Skeletal muscle cell (primary cell): ENCODE measurements at regions not wholly inside any gene's neighbourhood (a gene's known extent, or its start where the extent isn't known, plus 50 kb on each side); places are given as distances from the start of the nearest gene placed in this dataset.

Source experiments
- DNase-seq: peaks from one replicate; pipeline ENCODE4 v3.0.0-alpha.2; 2010; ENCODE audit warnings: low read depth
- H3K4me3 ChIP-seq: 2 replicates; pipeline ENCODE4 v1.5.1; 2011; ENCODE audit warnings: low read depth, mild to moderate bottlenecking, control low read depth, low read length, moderate library complexity

- H3K4me3 ChIP-seq, result no peak overlapping the region
- no peak for DNase-seq
Observed at GRCh38 chr13:40328091-40328490, 338.4 kb downstream of the FOXO1 start.

DNA sequence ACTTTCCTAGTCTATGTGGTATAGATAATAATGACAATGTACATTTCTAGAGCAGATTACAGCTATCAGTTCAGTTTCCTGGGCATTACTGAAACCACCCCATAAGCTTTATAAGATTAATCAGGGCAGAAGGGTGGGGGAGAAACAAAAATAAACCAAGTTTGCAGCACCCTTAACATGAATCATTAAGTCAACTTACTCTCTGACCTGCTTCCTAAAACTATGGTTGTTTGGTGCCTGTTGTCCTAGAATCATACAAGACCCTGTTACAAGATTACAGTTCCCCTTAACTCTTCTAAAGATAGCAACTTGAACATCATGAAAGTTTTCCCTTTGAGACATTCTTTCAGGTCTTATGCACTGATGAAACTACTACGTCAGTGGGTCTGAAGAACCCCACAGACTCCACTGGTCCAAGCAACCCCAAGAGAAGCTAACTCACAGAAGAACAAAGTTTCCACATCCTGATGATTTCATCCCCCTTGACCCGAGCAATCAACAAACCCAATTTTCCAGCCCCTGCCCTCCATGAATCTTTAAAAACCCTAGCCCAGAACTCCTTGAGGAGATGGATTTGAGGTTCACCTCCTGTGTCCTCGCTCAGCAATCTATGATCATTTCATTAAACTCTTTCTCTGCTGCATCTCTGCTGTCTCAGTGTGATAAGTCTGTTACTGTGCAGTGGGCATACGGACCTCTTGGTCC is 336.5 kb downstream of the FOXO1 start:
- no peak overlapping the region for H3K4me3 ChIP-seq
- no peak for DNase-seq

GRCh38 chr13:40330950-40331349 is 335.5 kb downstream of the FOXO1 start:
- no peak overlapping the region for H3K4me3 ChIP-seq

DNA sequence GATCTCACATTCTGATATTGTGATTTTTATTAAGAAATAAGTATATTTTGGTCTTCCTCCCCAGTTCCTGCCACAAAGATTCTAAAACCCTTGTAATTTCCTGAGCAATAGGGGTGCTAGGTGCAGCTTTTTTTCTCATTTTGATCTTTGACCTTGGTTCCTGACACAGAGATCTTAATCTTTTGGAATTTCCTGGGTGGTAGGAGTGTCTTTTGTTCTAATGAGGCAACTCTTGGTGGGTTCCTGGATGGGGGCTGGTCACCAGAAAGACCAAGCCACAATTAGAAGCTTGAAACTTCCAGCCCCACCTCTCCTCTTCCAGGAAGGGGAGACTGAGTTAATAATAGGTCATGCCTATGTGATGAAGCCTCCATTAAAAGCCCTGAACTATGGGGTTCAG is 334.6 kb downstream of the FOXO1 start:
- H3K4me3 ChIP-seq, result no peak overlapping the region
- no peak for DNase-seq

More at GRCh38 chr13:40330950-40331349, 335.5 kb downstream of the FOXO1 start:
- no peak for DNase-seq

- no peak overlapping the region for H3K4me3 ChIP-seq
- DNase-seq, result no peak
Observed at GRCh38 chr13:40333226-40333625, 333.2 kb downstream of the FOXO1 start.

GRCh38 chr13:40334031-40334430 is 332.4 kb downstream of the FOXO1 start:
- H3K4me3 ChIP-seq, result no peak overlapping the region
- no peak for DNase-seq

DNA sequence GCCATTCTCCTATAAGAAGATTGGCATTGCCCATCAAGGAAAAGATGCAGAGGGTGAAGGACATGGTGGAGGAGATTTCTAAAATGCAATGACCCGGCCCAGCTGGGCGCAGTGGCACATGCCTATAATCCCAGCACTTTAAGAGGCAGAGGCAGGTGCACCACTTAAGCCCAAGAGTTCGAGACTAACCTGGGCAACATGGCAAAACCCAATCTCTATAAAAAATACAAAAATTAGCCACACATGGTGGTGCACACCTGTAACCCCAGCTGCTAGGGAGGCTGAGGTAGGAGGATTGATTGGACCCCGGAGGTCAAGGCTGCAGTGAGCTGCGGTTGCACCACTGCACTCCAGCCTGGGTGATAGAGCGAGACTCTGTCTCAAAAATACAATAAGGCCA is 331.8 kb downstream of the FOXO1 start:
- H3K4me3 ChIP-seq, result no peak overlapping the region
- DNase-seq, result no peak

DNA sequence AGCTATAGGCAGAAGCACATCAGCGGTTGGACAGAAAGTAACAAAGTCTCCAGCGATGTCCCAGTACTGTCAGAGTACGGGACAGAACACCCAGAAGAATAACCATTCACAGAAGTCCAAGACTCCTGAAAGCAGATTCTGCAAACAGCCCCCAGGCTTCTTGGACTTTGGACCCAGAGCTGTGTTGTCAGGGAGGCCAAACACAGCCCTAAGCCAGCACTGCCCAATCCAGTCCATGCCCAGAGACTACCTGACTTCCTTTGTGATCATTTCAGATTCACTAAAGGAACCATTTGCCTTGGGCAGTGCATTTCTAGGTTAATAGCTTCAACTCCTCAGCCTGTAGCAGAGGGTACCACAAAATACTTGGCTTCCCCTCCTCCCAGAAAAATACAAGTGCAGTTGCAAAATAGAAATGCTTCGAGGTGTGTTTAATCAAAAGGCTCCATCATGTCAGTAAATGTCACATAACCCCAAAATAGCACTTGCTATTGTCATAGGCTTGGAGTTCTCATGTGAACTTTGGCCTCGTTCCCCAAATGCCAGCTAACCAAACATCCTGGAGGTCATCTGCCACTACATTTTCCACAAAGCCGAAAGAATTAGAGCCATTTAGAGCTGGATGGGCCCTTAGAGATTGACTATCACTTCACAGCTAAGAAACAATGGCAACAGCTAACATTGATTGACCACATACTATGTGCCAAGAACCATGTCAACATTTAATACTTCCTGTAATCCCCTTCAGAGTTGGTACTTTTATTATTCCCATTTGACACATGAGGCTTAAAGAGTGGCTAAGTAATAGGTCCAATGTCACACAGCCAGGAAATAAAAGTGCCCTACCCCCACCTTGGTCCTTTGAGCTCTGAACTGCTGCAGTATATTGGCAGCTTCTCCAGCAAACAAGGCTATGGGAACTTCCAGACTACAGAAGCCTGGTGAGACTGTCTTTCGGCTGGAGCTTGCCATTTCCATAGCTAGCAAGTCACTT is 329.9 kb downstream of the FOXO1 start:
- no peak for DNase-seq

GRCh38 chr13:40337651-40338050 is 328.8 kb downstream of the FOXO1 start:
- no peak for DNase-seq
- no peak overlapping the region for H3K4me3 ChIP-seq

More for the DNA sequence above, 329.9 kb downstream of the FOXO1 start:
- H3K4me3 ChIP-seq, result no peak overlapping the region

DNA sequence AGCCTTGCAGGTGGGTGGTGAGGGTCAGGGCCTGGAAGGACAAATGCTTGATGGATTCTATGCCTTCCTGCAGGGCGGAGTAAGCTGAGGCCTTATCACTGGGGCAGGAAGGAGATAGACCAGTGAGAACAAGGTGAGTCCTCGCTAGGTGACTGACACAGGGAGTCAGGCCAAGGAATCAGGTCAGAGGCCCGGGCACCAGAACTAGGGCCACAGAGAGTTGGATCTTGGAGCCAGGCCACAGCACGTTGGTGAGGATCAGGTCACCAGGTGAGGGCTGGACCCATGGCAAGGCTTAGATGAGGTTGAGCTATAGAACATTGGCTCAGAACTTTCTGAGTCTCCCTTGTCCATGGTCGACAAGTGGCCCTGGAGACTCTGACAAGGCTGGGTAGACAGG is 328.2 kb downstream of the FOXO1 start:
- H3K4me3 ChIP-seq, result no peak overlapping the region

GRCh38 chr13:40340368-40341095 is 325.9 kb downstream of the FOXO1 start:
- H3K4me3 ChIP-seq, result no peak overlapping the region
- DNase-seq, result no peak

More for the DNA sequence above, 328.2 kb downstream of the FOXO1 start:
- no peak for DNase-seq

- no peak for DNase-seq
- H3K4me3 ChIP-seq, result no peak overlapping the region
Observed at GRCh38 chr13:40341096-40341471, 325.4 kb downstream of the FOXO1 start.

DNA sequence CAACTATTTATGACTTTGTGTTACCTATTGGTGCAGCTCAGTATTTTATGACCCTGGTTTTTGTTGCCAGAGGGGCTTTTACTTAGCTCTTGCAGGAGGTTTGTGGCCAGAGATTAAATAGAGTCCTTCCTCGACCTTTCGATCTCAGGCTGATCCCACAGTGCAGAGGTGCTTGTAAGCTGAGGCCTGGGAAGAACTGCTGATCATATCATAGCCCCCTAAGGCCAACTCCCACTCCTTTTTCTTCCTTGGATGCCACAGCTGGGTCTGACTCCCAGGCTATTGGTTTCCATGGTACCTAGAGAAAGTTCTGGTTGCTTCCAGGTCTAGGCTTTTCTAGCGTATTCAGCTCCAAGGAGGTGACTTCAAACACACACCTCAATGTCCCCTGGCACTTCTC is 324.9 kb downstream of the FOXO1 start:
- no peak overlapping the region for H3K4me3 ChIP-seq
- DNase-seq, result no peak

GRCh38 chr13:40342461-40342860 is 324.0 kb downstream of the FOXO1 start:
- H3K4me3 ChIP-seq, result no peak overlapping the region
- no peak for DNase-seq

DNA sequence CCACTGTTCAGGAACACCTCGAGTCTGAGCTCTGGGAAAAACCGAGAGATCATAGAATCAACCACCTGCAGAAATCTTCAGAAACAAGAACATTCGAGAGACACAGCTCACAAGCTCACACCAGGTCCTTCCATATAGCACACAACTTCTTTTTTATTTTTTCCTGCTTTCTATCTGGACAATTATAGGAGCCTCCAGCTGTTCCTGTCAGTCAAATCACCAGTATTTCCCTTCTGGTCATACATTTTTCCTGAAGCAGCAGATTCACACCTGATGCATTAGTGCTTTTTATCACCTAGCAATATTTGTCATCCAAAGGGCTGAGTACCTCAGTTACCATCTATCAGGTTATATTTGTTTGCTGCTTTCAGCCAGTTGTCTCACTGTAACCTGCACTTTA is 323.5 kb downstream of the FOXO1 start:
- no peak for DNase-seq
- no peak overlapping the region for H3K4me3 ChIP-seq

- no peak overlapping the region for H3K4me3 ChIP-seq
- DNase-seq, result no peak
Observed at GRCh38 chr13:40343550-40344269, 322.7 kb downstream of the FOXO1 start.

DNA sequence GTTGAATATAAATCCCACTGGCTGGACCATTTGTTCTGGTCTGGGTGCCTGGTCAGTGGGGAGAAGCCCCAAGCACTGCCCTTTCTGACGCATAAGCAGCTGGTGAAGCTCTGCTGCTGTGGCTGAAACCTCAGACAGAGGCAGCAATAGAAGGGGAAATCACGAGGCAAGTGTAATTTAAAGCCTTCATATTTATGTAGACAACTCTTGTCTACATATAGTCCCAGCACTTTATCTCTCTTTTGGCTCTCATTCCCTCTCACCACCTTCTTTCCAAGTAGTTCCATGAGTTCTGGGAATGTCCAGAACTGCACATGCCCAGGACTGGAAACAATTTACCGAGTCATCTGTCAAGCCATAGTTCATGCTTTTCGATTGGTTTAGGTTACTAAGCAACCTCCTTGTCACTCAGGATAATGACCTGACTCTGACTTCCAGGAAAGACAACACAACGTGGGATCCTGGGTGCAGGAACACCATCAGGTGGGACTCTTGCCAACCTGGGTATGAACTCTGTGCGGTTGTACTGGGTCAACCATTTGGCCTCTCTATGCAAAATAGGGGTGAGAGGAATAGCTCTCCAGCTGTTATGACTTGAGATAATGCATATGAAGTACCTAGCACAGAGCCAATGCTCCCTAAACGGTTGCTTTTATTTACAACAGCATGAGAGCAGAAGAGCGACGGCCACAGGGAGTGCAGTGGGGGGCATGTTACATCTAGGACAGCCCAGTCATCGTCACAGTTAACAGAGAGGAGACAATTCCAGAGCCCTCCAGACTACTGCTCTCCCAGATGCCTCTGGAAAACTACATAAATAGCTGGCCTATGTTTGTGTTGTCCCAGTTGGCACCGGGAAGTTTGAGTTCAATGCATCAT is 321.9 kb downstream of the FOXO1 start:
- DNase-seq, result no peak

DNA sequence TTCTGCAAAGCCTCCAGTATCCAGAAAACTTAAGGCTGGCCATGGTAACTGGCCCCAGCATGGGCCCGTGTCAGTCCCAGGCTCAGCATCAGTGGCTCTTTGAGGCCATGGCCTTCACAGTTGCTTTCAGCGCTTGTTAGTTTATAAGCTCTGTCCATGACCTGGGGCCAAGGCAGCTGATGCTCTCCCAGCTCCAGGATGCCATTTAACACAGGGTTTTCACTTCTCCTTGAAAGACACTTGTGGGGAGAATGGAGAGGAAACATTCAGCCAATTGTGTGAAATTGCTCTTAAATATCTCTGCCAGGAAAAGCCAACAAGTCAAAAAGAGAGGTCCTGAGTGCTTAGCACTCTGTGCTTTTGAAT is 321.3 kb downstream of the FOXO1 start:
- no peak for DNase-seq
- no peak overlapping the region for H3K4me3 ChIP-seq

More for the DNA sequence above, 321.9 kb downstream of the FOXO1 start:
- H3K4me3 ChIP-seq, result no peak overlapping the region
